NB4 (cell line): ENCODE measurements at regions not wholly inside any gene's neighbourhood (a gene's known extent, or its start where the extent isn't known, plus 50 kb on each side); places are given as distances from the start of the nearest gene placed in this dataset.

ENCODE experiments used
- CTCF ChIP-seq: IDR thresholded peaks from one replicate; pipeline ENCODE4 v1.5.1; 2012; ENCODE audit warnings: low read depth, low read length
- MYC ChIP-seq: IDR thresholded peaks from 2 replicates; pipeline ENCODE4 v1.6.1; 2011; ENCODE audit warnings: low read depth, low read length
- POLR2A ChIP-seq: IDR thresholded peaks from 2 replicates; pipeline ENCODE4 v1.6.1; 2011; ENCODE audit warnings: mild to moderate bottlenecking; ENCODE audit not compliant: insufficient read length; ENCODE audit errors: extremely low read depth
- TF ChIP-seq, protein P1 (sequence below): IDR thresholded peaks from 2 replicates; pipeline ENCODE4 v1.6.1; 2011; ENCODE audit warnings: low read depth, low read length

GRCh38 chr3:105585-105984, 91.0 kb upstream of the CHL1 start:
- TF ChIP-seq CTCF (no peak), POLR2A (no peak), MYC (no peak)
- TF ChIP-seq, protein P1, sequence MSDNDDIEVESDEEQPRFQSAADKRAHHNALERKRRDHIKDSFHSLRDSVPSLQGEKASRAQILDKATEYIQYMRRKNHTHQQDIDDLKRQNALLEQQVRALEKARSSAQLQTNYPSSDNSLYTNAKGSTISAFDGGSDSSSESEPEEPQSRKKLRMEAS: no peak
